GM21717 (cell line): ENCODE measurements at regions not wholly inside any gene's neighbourhood (a gene's known extent, or its start where the extent isn't known, plus 50 kb on each side); places are given as distances from the start of the nearest gene placed in this dataset.

Source experiments
- ATAC-seq: cut with Tn5 transposase; IDR thresholded peaks from one replicate; pipeline ENCODE4 v1.9.1; 2021; ENCODE audit warnings: mild to moderate bottlenecking, moderate library complexity; ENCODE audit not compliant: unreplicated experiment

GRCh38 chr18:22108674-22109073, 60.7 kb upstream of the GATA6 start:
- ATAC-seq = no peak

- no peak for ATAC-seq
Observed at GRCh38 chr18:22109535-22109934, 59.9 kb upstream of the GATA6 start.

GRCh38 chr18:22110461-22110924, 58.9 kb upstream of the GATA6 start:
- ATAC-seq = no peak

- no peak for ATAC-seq
Observed at GRCh38 chr18:22112215-22112614, 57.2 kb upstream of the GATA6 start.

- no peak for ATAC-seq
Observed at GRCh38 chr18:22113144-22113844, 56.1 kb upstream of the GATA6 start.

- no peak for ATAC-seq
Observed at GRCh38 chr18:22114526-22115321, 54.7 kb upstream of the GATA6 start.

- ATAC-seq = no peak
Observed at GRCh38 chr18:22115573-22115972, 53.8 kb upstream of the GATA6 start.
